WTC11 (cell line): ENCODE measurements at regions not wholly inside any gene's neighbourhood (a gene's known extent, or its start where the extent isn't known, plus 50 kb on each side); places are given as distances from the start of the nearest gene placed in this dataset.

ENCODE experiments used
- ATAC-seq: fragments of 200-7000 bp; cut with Tn5 transposase; 2 replicates; pipeline ENCODE4 v1.10.0; 2021; ENCODE audit warnings: mild to moderate bottlenecking, moderate library complexity
- CTCF ChIA-PET: fragments of 300-600 bp; sonication (Branson Sonifier 250); formaldehyde crosslinking; loops from one replicate; lab custom pipeline; 2021; ENCODE audit warnings: antibody characterized with exemption; lab: Charles Lee
- POLR2A ChIA-PET: fragments of 350-600 bp; sonication (Branson Sonifier 250); formaldehyde crosslinking; loops from one replicate; lab custom pipeline; 2021; ENCODE audit warnings: antibody characterized with exemption; lab: Charles Lee
- DNase-seq: peaks from one replicate; pipeline ENCODE4 v3.0.0; 2021; ENCODE audit warnings: low spot score
- H3K27ac Mint-ChIP-seq: 2 replicates; pipeline ENCODE4 v1.8.0; 2021; ENCODE audit warnings: mixed read lengths
- H3K27me3 Mint-ChIP-seq: 2 replicates; pipeline ENCODE4 v1.8.0; 2021; ENCODE audit warnings: low read depth, mild to moderate bottlenecking, moderate library complexity, mixed read lengths
- H3K36me3 Mint-ChIP-seq: 2 replicates; pipeline ENCODE4 v1.8.0; 2021; ENCODE audit warnings: mixed read lengths
- H3K4me1 Mint-ChIP-seq: 2 replicates; pipeline ENCODE4 v1.8.0; 2022; ENCODE audit warnings: mixed read lengths
- H3K4me3 Mint-ChIP-seq: 2 replicates; pipeline ENCODE4 v1.8.0; 2021; ENCODE audit warnings: mild to moderate bottlenecking, moderate library complexity, mixed read lengths
- H3K9me3 Mint-ChIP-seq: 2 replicates; pipeline ENCODE4 v1.8.0; 2021; ENCODE audit warnings: mixed read lengths
- ATF1 ChIP-seq: sonication (generic); formaldehyde crosslinking; IDR thresholded peaks from 2 replicates; pipeline ENCODE4 v1.8.1; 2023; ENCODE audit warnings: mild to moderate bottlenecking, moderate library complexity, missing genetic modification reagents
- CTCF ChIP-seq: fragments of 200-600 bp; IDR thresholded peaks from 2 replicates; pipeline ENCODE4 v1.8.0; 2022; ENCODE audit warnings: antibody characterized with exemption
- E2F1 ChIP-seq: sonication (generic); formaldehyde crosslinking; IDR thresholded peaks from 2 replicates; pipeline ENCODE4 v1.8.0; 2022; ENCODE audit warnings: mild to moderate bottlenecking, missing genetic modification reagents
- E2F4 ChIP-seq: sonication (generic); formaldehyde crosslinking; IDR thresholded peaks from 2 replicates; pipeline ENCODE4 v1.8.1; 2022; ENCODE audit warnings: low read depth, mild to moderate bottlenecking, moderate library complexity, missing genetic modification reagents, borderline replicate concordance
- E2F5 ChIP-seq: sonication (generic); formaldehyde crosslinking; IDR thresholded peaks from 2 replicates; pipeline ENCODE4 v1.8.1; 2022; ENCODE audit warnings: mild to moderate bottlenecking, moderate library complexity, missing genetic modification reagents
- EMX1 ChIP-seq: fragments of 250-450 bp; sonication (Bioruptor Pico); IDR thresholded peaks from 2 replicates; pipeline ENCODE4 v1.8.0; 2021; ENCODE audit warnings: mild to moderate bottlenecking
- ERG ChIP-seq: fragments of 250-450 bp; sonication (Bioruptor Pico); IDR thresholded peaks from 2 replicates; pipeline ENCODE4 v1.8.0; 2021; ENCODE audit warnings: mild to moderate bottlenecking
- GTF2I ChIP-seq: fragments of 250-450 bp; sonication (Bioruptor Pico); conservative IDR thresholded peaks from 2 replicates; pipeline ENCODE4 v1.4.0; 2021; ENCODE audit warnings: mild to moderate bottlenecking
- JUN ChIP-seq: sonication (generic); formaldehyde crosslinking; IDR thresholded peaks from 2 replicates; pipeline ENCODE4 v1.8.0; 2023; ENCODE audit warnings: mild to moderate bottlenecking, missing genetic modification reagents
- MAX ChIP-seq: sonication (generic); formaldehyde crosslinking; IDR thresholded peaks from 2 replicates; pipeline ENCODE4 v1.8.0; 2022; ENCODE audit warnings: mild to moderate bottlenecking, missing genetic modification reagents
- MLX ChIP-seq: sonication (generic); formaldehyde crosslinking; IDR thresholded peaks from 2 replicates; pipeline ENCODE4 v1.8.1; 2023; ENCODE audit warnings: mild to moderate bottlenecking, missing genetic modification reagents, moderate library complexity
- MXD4 ChIP-seq: fragments of 250-450 bp; sonication (Bioruptor Pico); IDR thresholded peaks from 2 replicates; pipeline ENCODE4 v1.8.0; 2021; ENCODE audit warnings: mild to moderate bottlenecking, moderate library complexity, borderline replicate concordance
- NFYB ChIP-seq: sonication (generic); formaldehyde crosslinking; conservative IDR thresholded peaks from 2 replicates; pipeline ENCODE4 v1.8.0; 2022; ENCODE audit warnings: low read depth, missing genetic modification reagents
- SMAD4 ChIP-seq: sonication (generic); formaldehyde crosslinking; IDR thresholded peaks from 2 replicates; pipeline ENCODE4 v1.8.0; 2022; ENCODE audit warnings: mild to moderate bottlenecking, missing genetic modification reagents
- SP1 ChIP-seq: sonication (generic); formaldehyde crosslinking; conservative IDR thresholded peaks from 2 replicates; pipeline ENCODE4 v1.8.1; 2022; ENCODE audit warnings: missing genetic modification reagents
- TEAD1 ChIP-seq: sonication (generic); formaldehyde crosslinking; IDR thresholded peaks from 2 replicates; pipeline ENCODE4 v1.8.0; 2022; ENCODE audit warnings: mild to moderate bottlenecking, missing genetic modification reagents
- USF1 ChIP-seq: sonication (generic); formaldehyde crosslinking; IDR thresholded peaks from 2 replicates; pipeline ENCODE4 v1.8.0; 2022; ENCODE audit warnings: mild to moderate bottlenecking, missing genetic modification reagents
- USF2 ChIP-seq: sonication (generic); formaldehyde crosslinking; IDR thresholded peaks from 2 replicates; pipeline ENCODE4 v1.8.1; 2023; ENCODE audit warnings: mild to moderate bottlenecking, missing genetic modification reagents, moderate library complexity
- ZNF121 ChIP-seq: sonication (generic); formaldehyde crosslinking; IDR thresholded peaks from 2 replicates; pipeline ENCODE4 v1.8.0; 2023; ENCODE audit warnings: missing genetic modification reagents
- ZNF219 ChIP-seq: sonication (generic); formaldehyde crosslinking; IDR thresholded peaks from 2 replicates; pipeline ENCODE4 v1.8.0; 2023; ENCODE audit warnings: missing genetic modification reagents, mild to moderate bottlenecking, borderline replicate concordance
- ZNF317 ChIP-seq: sonication (generic); formaldehyde crosslinking; IDR thresholded peaks from 2 replicates; pipeline ENCODE4 v1.8.1; 2023; ENCODE audit warnings: low read depth, mild to moderate bottlenecking, moderate library complexity, missing genetic modification reagents, borderline replicate concordance
- ZNF416 ChIP-seq: fragments of 250-450 bp; sonication (Bioruptor Pico); IDR thresholded peaks from 2 replicates; pipeline ENCODE4 v1.9.0; 2021; ENCODE audit warnings: mild to moderate bottlenecking, inconsistent platforms
- ZSCAN18 ChIP-seq: fragments of 250-450 bp; sonication (Bioruptor Pico); IDR thresholded peaks from 2 replicates; pipeline ENCODE4 v2.1.2; 2022; ENCODE audit warnings: mild to moderate bottlenecking, moderate library complexity

GRCh38 chr2:57759822-57760300 is 286.7 kb upstream of the VRK2 start:
- peak; percentile 92 for TF ChIP-seq CTCF
- TF ChIP-seq USF2 (CRISPR knock-in tag) = no peak
- peak; percentile 46; the same call in 1 of the 2 replicates for TF ChIP-seq E2F1 (CRISPR knock-in tag)
- no peak for TF ChIP-seq JUN (CRISPR knock-in tag)
- TF ChIP-seq ATF1 (CRISPR knock-in tag) = no peak
- no peak for TF ChIP-seq TEAD1 (CRISPR knock-in tag)
- no peak for TF ChIP-seq E2F5 (CRISPR knock-in tag)
- peak; percentile 81; the same call in 1 of the 2 replicates for TF ChIP-seq MAX
- TF ChIP-seq ZNF121 (CRISPR knock-in tag) = peak; percentile 87
- TF ChIP-seq SP1 = 0 out of 2 replicates have a peak, but pooled peaks have one; percentile 36
- Mint-ChIP-seq H3K9me3 (no peaks in the 10 kb centered on the region), H3K27ac (no peak overlapping the region), H3K4me3 (peak overlapping the region; percentile 53), H3K4me1 (peaks cover 39% of the 10 kb centered on the region), H3K36me3 (no peaks in the 10 kb centered on the region), H3K27me3 (peaks cover 2% of the 10 kb centered on the region; the same call in 1 of the 2 replicates)
- POLR2A ChIA-PET = interaction anchor here (0.8 kb wide), 1 partner anchor 942 kb away, joined by 6 read pairs; no protein-coding TSS in a partner anchor
- DNase-seq (peak; percentile 94), ATAC-seq (peak; percentile 94)
- CTCF ChIA-PET = interaction anchor here (0.5 to 2.0 kb wide), 28 partner anchors 10 to 1688 kb away, joined by 3 to 16 read pairs (median 3); partner anchors contain the start of genes FANCL and VRK2

GRCh38 chr2:57760381-57760801 is 286.2 kb upstream of the VRK2 start:
- Mint-ChIP-seq H3K4me1 (peaks cover 34% of the 10 kb centered on the region), H3K36me3 (no peaks in the 10 kb centered on the region)
- POLR2A ChIA-PET = no interaction called here

More at GRCh38 chr2:57760381-57760801, 286.2 kb upstream of the VRK2 start:
- no peak for TF ChIP-seq SMAD4 (CRISPR knock-in tag)
- TF ChIP-seq ZNF317 (CRISPR knock-in tag) = no peak
- TF ChIP-seq MXD4 (CRISPR knock-in tag) = no peak
- TF ChIP-seq ZSCAN18 (CRISPR knock-in tag) = no peak
- TF ChIP-seq GTF2I = no peak
- TF ChIP-seq TEAD1 (CRISPR knock-in tag) = no peak
- TF ChIP-seq ZNF219 (CRISPR knock-in tag) = no peak
- no peak for TF ChIP-seq NFYB
- no peak for TF ChIP-seq JUN (CRISPR knock-in tag)
- no peak for TF ChIP-seq USF1 (CRISPR knock-in tag)
- no peak for TF ChIP-seq ERG (CRISPR knock-in tag)
- no peak for TF ChIP-seq ZNF416 (CRISPR knock-in tag)
- TF ChIP-seq EMX1 (CRISPR knock-in tag) = no peak
- no peak for TF ChIP-seq MLX (CRISPR knock-in tag)
- TF ChIP-seq E2F4 (CRISPR knock-in tag) = no peak
- ATAC-seq = no peak
- no peak for DNase-seq
- Mint-ChIP-seq H3K4me3 (peak overlapping the region; percentile 53), H3K9me3 (no peaks in the 10 kb centered on the region), H3K27me3 (peaks cover 2% of the 10 kb centered on the region; the same call in 1 of the 2 replicates), H3K27ac (no peak overlapping the region)
- CTCF ChIA-PET = interaction anchor here (0.5 to 2.0 kb wide), 24 partner anchors 9 to 1688 kb away, joined by 3 to 16 read pairs (median 4); partner anchors contain the start of genes FANCL and VRK2
